ENCODE measurements at regions not wholly inside any gene's neighbourhood (a gene's known extent, or its start where the extent isn't known, plus 50 kb on each side); places are given as distances from the start of the nearest gene placed in this dataset.

GRCh38 chr10:84783386-84783785 lies 455.0 kb downstream of the CCSER2 start:
- TF ChIP-seq, protein P1, sequence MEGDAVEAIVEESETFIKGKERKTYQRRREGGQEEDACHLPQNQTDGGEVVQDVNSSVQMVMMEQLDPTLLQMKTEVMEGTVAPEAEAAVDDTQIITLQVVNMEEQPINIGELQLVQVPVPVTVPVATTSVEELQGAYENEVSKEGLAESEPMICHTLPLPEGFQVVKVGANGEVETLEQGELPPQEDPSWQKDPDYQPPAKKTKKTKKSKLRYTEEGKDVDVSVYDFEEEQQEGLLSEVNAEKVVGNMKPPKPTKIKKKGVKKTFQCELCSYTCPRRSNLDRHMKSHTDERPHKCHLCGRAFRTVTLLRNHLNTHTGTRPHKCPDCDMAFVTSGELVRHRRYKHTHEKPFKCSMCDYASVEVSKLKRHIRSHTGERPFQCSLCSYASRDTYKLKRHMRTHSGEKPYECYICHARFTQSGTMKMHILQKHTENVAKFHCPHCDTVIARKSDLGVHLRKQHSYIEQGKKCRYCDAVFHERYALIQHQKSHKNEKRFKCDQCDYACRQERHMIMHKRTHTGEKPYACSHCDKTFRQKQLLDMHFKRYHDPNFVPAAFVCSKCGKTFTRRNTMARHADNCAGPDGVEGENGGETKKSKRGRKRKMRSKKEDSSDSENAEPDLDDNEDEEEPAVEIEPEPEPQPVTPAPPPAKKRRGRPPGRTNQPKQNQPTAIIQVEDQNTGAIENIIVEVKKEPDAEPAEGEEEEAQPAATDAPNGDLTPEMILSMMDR (conservative IDR thresholded peaks at IDR 0.05; ENCODE audit: low read depth, low read length): peak; percentile 46
- TF ChIP-seq CEBPB (IDR thresholded peaks at IDR 0.05; ENCODE audit: low read depth, low read length) (no peak), FOS (IDR thresholded peaks at IDR 0.05; ENCODE audit: low read depth, low read length) (no peak), SMC3 (IDR thresholded peaks at IDR 0.05; ENCODE audit: low read depth, low read length) (peak; percentile 15; the same call in 1 of the 2 replicates), RFX5 (IDR thresholded peaks at IDR 0.05; ENCODE audit: low read depth, low read length) (no peak), MAFK (IDR thresholded peaks at IDR 0.05; ENCODE audit: low read depth, low read length) (no peak), POLR2A (IDR thresholded peaks at IDR 0.05; ENCODE audit: low read depth, low read length) (no peak), BHLHE40 (IDR thresholded peaks at IDR 0.05; ENCODE audit: low read depth, low read length) (no peak), USF2 (IDR thresholded peaks at IDR 0.05; ENCODE audit: low read depth, low read length) (no peak)
- TF ChIP-seq, protein P2, sequence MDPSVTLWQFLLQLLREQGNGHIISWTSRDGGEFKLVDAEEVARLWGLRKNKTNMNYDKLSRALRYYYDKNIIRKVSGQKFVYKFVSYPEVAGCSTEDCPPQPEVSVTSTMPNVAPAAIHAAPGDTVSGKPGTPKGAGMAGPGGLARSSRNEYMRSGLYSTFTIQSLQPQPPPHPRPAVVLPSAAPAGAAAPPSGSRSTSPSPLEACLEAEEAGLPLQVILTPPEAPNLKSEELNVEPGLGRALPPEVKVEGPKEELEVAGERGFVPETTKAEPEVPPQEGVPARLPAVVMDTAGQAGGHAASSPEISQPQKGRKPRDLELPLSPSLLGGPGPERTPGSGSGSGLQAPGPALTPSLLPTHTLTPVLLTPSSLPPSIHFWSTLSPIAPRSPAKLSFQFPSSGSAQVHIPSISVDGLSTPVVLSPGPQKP (IDR thresholded peaks at IDR 0.05; ENCODE audit: borderline replicate concordance, low read depth, low read length): no peak
